T-helper 17 cell (primary cell): ENCODE measurements at regions not wholly inside any gene's neighbourhood (a gene's known extent, or its start where the extent isn't known, plus 50 kb on each side); places are given as distances from the start of the nearest gene placed in this dataset.

ENCODE experiments used
- ATAC-seq: fragments of 150-1000 bp; cut with Tn5 transposase; 2 replicates; pipeline ENCODE4 v1.10.0; 2021; ENCODE audit warnings: mild to moderate bottlenecking, moderate library complexity
- DNase-seq, 3 donors: peaks; one replicate each; pipeline versions ENCODE4 v3.0.0 to v3.0.0-alpha.2; 2020 to 2021
- H3K9me3 ChIP-seq: one replicate; pipeline ENCODE4 v1.7.0; 2013; ENCODE audit warnings: low read length, mild to moderate bottlenecking; ENCODE audit not compliant: control insufficient read depth, poor library complexity, severe bottlenecking
- H3K27ac Mint-ChIP-seq: one replicate; pipeline ENCODE4 v1.8.0; 2022; ENCODE audit warnings: mild to moderate bottlenecking, moderate library complexity, mixed read lengths
- H3K27me3 Mint-ChIP-seq: one replicate; pipeline ENCODE4 v1.8.0; 2022; ENCODE audit warnings: mixed read lengths
- H3K36me3 Mint-ChIP-seq: one replicate; pipeline ENCODE4 v1.8.0; 2022; ENCODE audit warnings: low read depth, mixed read lengths
- H3K4me1 Mint-ChIP-seq: one replicate; pipeline ENCODE4 v1.8.0; 2022; ENCODE audit warnings: mild to moderate bottlenecking, mixed read lengths
- H3K4me3 Mint-ChIP-seq: one replicate; pipeline ENCODE4 v1.8.0; 2022; ENCODE audit warnings: mild to moderate bottlenecking, moderate library complexity, mixed read lengths

- no peak for DNase-seq
- H3K4me1 Mint-ChIP-seq = no peaks in the 10 kb centered on the region
- H3K9me3 ChIP-seq = no peaks in the 10 kb centered on the region
- no peak overlapping the region for H3K27ac Mint-ChIP-seq
- H3K36me3 Mint-ChIP-seq = no peaks in the 10 kb centered on the region
- H3K27me3 Mint-ChIP-seq = no peaks in the 10 kb centered on the region
- no peak for ATAC-seq
- no peak overlapping the region for H3K4me3 Mint-ChIP-seq
Measured at GRCh38 chr7:41536873-41537665, 165.8 kb downstream of the INHBA start.

GRCh38 chr7:41536122-41536872 is 166.6 kb downstream of the INHBA start:
- Mint-ChIP-seq H3K27ac (no peak overlapping the region), H3K36me3 (no peaks in the 10 kb centered on the region), H3K4me3 (no peak overlapping the region), H3K27me3 (no peaks in the 10 kb centered on the region), H3K4me1 (no peaks in the 10 kb centered on the region)
- H3K9me3 ChIP-seq = no peaks in the 10 kb centered on the region
- DNase-seq (no peak), ATAC-seq (no peak)

- no peak overlapping the region for H3K27ac Mint-ChIP-seq
- H3K27me3 Mint-ChIP-seq = no peaks in the 10 kb centered on the region
Measured at GRCh38 chr7:41529831-41530230, 173.1 kb downstream of the INHBA start.

DNA sequence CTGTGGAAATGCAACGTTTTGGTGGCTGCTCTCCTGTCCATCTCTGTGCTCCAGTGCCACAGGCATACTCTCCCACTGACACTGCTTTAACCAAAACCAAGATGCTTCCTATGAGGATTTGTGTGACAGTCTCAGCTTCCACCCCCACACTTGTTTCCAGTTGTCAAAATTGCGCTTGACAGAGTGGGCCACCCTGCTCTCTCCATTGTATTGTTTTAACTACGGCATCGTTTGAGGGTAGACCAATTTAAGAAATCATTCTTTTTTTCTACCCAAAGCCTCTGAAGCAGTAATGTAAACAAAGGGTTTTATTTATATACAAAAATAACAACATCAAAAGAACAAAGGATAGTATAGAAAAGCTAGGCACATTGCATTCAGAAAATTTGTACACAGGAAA is 178.0 kb downstream of the INHBA start:
- no peak for DNase-seq
- H3K27ac Mint-ChIP-seq = no peak overlapping the region
- H3K36me3 Mint-ChIP-seq = no peaks in the 10 kb centered on the region
- H3K27me3 Mint-ChIP-seq = no peaks in the 10 kb centered on the region
- H3K9me3 ChIP-seq = no peaks in the 10 kb centered on the region
- no peak overlapping the region for H3K4me3 Mint-ChIP-seq
- H3K4me1 Mint-ChIP-seq = no peaks in the 10 kb centered on the region
- ATAC-seq = no peak

More at GRCh38 chr7:41529831-41530230, 173.1 kb downstream of the INHBA start:
- ATAC-seq (no peak), DNase-seq (no peak)
- H3K4me3 Mint-ChIP-seq = no peak overlapping the region
- H3K9me3 ChIP-seq = no peaks in the 10 kb centered on the region
- H3K4me1 Mint-ChIP-seq = no peaks in the 10 kb centered on the region
- no peaks in the 10 kb centered on the region for H3K36me3 Mint-ChIP-seq

DNA sequence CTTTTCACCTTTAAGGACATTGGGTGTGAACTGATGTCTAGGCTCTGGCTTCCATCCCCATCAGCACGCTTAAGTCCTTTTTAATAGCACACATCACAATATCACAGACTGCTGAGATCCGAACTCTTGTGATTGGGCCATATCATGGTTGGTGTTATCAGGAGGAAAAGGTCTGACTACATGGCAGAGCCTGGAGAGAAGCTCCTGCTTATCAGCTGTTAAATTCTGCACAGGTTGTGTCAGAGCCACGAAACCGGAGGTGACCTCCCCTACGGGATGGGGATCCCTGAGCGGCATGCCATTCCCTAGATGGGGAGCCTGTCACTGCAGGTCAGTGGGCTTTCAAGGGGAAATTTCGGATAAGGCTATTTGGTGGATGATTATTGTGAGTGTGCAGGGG is 182.4 kb downstream of the INHBA start:
- Mint-ChIP-seq H3K27ac (no peak overlapping the region), H3K4me1 (no peaks in the 10 kb centered on the region), H3K36me3 (no peaks in the 10 kb centered on the region), H3K27me3 (no peaks in the 10 kb centered on the region), H3K4me3 (no peak overlapping the region)
- no peaks in the 10 kb centered on the region for H3K9me3 ChIP-seq
- DNase-seq = no peak
- ATAC-seq = no peak

DNA sequence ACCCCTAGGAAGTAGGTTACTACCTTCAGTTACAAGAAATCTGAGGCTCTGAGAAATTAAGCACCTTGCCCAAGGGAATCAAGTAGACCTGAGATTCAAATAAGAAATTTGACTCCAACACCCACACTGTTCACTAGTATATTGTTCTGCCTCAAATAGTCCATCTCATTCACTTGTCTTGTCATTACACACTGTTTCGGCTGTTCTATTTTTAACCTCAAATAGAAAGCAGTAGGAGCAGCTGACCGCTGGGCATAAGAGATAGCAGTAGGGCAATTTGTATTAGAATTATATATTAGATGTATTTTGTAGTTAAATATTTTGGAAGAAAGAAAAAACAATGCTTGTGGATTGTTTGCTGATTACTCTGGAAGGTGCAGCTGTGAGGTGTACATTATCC is 185.1 kb downstream of the INHBA start:
- no peaks in the 10 kb centered on the region for H3K9me3 ChIP-seq
- H3K4me1 Mint-ChIP-seq = no peaks in the 10 kb centered on the region
- no peaks in the 10 kb centered on the region for H3K27me3 Mint-ChIP-seq
- H3K27ac Mint-ChIP-seq = no peak overlapping the region
- H3K4me3 Mint-ChIP-seq = no peak overlapping the region
- ATAC-seq = no peak
- no peaks in the 10 kb centered on the region for H3K36me3 Mint-ChIP-seq
- DNase-seq = no peak

DNA sequence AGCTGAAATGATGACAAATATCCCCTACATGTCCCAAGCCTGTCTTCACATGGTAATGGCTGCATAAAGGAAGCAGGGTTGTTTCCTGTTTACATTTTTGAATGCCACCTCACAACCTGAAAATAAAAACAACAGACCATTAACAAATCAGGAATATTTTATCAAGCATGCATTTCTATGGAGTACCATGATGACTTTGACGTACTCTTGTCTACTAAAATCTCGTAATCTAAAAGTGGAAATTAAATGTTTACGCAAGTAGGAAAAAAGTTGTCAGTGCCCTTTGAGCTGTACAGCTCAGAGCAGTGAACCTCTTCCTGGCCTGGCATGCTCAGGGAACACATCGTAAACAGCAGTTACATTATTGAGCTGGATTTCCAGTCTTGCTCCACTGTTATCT is 194.1 kb downstream of the INHBA start:
- Mint-ChIP-seq H3K4me1 (no peaks in the 10 kb centered on the region), H3K4me3 (no peak overlapping the region), H3K27me3 (no peaks in the 10 kb centered on the region), H3K27ac (no peak overlapping the region), H3K36me3 (no peaks in the 10 kb centered on the region)
- ATAC-seq (no peak), DNase-seq (no peak)
- peaks cover 2% of the 10 kb centered on the region for H3K9me3 ChIP-seq

GRCh38 chr7:41507686-41508268 is 195.1 kb downstream of the INHBA start:
- H3K9me3 ChIP-seq = peaks cover 2% of the 10 kb centered on the region
- ATAC-seq = no peak
- Mint-ChIP-seq H3K27me3 (no peaks in the 10 kb centered on the region), H3K36me3 (no peaks in the 10 kb centered on the region), H3K4me1 (no peaks in the 10 kb centered on the region), H3K27ac (no peak overlapping the region), H3K4me3 (no peak overlapping the region)
- DNase-seq = no peak

DNA sequence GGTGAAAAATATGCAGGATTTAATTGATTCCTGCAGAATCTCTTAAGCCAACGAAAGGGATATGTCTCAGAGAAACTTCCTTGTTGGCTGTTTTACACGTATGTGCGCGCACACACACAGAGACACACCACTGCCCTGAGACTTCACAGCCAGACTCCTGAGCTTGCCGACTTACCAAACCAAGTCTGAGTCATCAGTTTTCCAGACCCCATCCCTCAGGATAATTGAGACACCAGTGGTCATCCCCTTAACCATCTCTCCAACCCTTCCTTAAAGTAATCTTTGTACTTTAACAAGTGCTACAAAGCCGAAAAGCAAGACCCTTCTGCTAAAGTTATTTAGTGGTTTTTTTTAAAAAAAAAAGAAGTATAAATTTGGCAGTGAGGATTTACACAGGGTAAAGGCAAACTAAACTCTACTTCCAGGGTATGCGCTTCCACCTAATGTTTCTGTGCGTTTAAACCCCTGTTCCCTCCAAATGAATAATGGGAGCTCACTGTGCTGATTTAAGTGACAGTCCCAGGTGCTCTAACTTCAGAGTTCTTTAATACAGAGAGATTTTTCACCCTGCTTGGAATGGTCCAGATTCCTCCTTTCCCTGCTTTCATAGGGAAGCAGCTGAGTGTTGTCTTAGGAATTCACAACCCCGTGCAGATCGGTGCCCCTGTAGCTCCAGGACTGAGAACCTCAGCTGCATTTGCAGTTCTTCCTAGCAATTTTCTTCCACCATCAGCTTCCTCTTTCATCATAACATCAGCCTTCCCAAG is 198.5 kb downstream of the INHBA start:
- Mint-ChIP-seq H3K27ac (no peak overlapping the region), H3K27me3 (no peaks in the 10 kb centered on the region), H3K36me3 (no peaks in the 10 kb centered on the region)

GRCh38 chr7:41503438-41503837 is 199.5 kb downstream of the INHBA start:
- Mint-ChIP-seq H3K4me1 (no peaks in the 10 kb centered on the region), H3K27ac (no peak overlapping the region), H3K36me3 (no peaks in the 10 kb centered on the region), H3K27me3 (no peaks in the 10 kb centered on the region), H3K4me3 (no peak overlapping the region)
- no peaks in the 10 kb centered on the region for H3K9me3 ChIP-seq
- DNase-seq (no peak), ATAC-seq (no peak)

More for the DNA sequence above, 198.5 kb downstream of the INHBA start:
- Mint-ChIP-seq H3K4me3 (no peak overlapping the region), H3K4me1 (no peaks in the 10 kb centered on the region)
- H3K9me3 ChIP-seq = no peaks in the 10 kb centered on the region
- no peak for ATAC-seq
- DNase-seq = no peak

DNA sequence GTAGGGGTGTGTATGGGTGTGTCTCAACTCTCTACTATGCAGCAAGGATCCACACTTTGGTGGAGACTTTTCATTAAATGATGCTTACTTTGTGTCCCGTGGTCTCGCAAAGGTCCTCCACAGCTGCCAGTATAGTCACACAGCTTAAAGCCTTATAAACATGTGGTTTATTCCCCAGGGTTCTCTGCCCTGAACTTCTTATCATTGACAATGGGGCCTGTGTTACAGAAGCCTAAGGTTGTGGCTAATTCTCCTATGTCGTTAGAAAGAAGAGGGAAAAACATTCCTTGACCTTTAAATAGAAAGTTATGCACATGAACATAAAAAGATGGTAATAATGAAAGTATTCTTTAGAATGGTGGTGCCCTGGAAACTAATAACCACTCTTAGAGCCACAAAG is 201.4 kb downstream of the INHBA start:
- Mint-ChIP-seq H3K36me3 (no peaks in the 10 kb centered on the region), H3K4me3 (no peak overlapping the region), H3K27me3 (no peaks in the 10 kb centered on the region), H3K27ac (no peak overlapping the region), H3K4me1 (no peaks in the 10 kb centered on the region)
- H3K9me3 ChIP-seq = peaks cover 4% of the 10 kb centered on the region
- no peak for ATAC-seq
- DNase-seq = no peak

DNA sequence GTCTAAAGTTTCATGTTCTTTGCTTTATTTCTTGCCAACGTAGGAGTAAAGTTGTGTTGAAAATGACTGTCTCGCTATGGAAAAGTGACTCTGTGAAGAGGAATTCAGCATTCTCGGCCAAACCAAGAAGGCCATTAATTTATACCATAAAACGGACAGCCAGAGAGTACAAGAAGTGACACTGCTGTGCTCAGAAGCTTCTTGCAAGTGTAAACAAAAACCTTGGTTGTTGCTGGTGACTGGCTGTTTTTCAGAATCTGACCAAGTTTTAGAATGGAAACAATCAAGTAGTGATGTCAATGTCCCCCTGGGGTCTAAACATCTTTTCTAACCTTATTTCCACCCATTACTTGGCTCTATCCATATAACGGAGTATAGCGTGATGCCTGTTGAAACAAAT is 201.9 kb downstream of the INHBA start:
- peaks cover 4% of the 10 kb centered on the region for H3K9me3 ChIP-seq
- no peaks in the 10 kb centered on the region for H3K27me3 Mint-ChIP-seq
- no peak overlapping the region for H3K27ac Mint-ChIP-seq
- no peaks in the 10 kb centered on the region for H3K36me3 Mint-ChIP-seq
- no peak for ATAC-seq
- no peaks in the 10 kb centered on the region for H3K4me1 Mint-ChIP-seq
- H3K4me3 Mint-ChIP-seq = no peak overlapping the region
- no peak for DNase-seq

DNA sequence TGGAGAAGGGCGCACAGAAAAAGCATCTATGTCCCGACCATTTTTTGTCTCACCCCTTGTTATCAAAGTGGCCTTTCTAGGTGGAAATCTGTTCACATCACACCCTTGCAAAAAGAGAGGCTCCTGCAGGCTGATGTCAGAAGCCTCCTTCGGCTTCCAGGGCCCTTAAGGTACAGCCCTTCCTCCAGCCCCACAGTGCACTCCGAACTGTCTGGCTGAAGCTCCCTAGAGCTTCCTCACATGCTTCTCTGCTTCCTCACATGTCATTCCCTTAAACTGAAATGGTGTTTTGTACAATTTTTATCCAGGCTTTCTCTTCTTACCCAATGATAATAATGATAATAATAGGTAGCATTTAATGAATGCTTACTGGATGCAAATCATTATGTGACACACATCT is 210.3 kb downstream of the INHBA start:
- peaks cover 4% of the 10 kb centered on the region for H3K9me3 ChIP-seq
- Mint-ChIP-seq H3K36me3 (no peaks in the 10 kb centered on the region), H3K4me1 (no peaks in the 10 kb centered on the region), H3K27me3 (no peaks in the 10 kb centered on the region), H3K27ac (no peak overlapping the region), H3K4me3 (no peak overlapping the region)
- ATAC-seq = no peak
- DNase-seq = no peak
